ENCODE measurements at regions not wholly inside any gene's neighbourhood (a gene's known extent, or its start where the extent isn't known, plus 50 kb on each side); places are given as distances from the start of the nearest gene placed in this dataset.
"Not testable (repeated sequence)": the region's sequence is repeated elsewhere in the genome, so short reads cannot be mapped to it uniquely, and the experiment has no call there.

DNA sequence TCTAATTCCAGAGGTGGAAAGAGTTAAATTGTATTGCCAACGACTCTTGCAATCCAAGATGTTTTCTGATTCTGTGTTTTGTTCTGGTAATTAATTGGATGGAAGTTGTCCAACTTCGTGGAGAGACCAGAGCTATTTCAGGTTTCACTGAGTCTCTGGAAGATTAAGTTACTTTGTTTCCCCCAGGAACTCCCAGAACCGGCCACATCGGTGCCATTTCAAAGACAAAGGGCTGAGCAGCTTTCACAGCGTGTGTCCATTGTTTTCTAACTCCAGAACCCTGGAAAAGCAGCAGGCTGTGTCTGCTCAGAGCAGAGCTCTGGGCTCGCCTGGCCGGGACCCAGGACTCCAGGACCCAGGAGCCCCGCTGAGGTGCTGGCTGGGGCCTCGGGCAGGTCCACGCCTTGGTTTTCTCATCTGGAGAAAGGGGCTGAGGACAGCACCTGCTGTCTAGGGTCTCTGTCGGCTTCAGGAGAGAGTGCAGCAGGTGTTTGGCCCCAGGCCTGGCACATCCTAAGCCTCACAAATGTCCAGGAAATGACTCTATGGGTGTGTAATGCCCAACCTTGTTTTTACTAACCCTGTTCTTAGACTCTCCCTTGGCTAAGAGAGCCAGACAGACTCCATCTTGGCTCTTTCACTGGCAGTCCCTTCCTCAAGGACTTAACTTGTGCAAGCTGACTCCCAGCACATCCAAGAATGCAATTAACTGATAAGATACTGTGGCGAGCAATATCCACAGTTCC is 86.0 kb upstream of the SFSWAP start:
- DNase-seq, result not testable (repeated sequence)

DNA sequence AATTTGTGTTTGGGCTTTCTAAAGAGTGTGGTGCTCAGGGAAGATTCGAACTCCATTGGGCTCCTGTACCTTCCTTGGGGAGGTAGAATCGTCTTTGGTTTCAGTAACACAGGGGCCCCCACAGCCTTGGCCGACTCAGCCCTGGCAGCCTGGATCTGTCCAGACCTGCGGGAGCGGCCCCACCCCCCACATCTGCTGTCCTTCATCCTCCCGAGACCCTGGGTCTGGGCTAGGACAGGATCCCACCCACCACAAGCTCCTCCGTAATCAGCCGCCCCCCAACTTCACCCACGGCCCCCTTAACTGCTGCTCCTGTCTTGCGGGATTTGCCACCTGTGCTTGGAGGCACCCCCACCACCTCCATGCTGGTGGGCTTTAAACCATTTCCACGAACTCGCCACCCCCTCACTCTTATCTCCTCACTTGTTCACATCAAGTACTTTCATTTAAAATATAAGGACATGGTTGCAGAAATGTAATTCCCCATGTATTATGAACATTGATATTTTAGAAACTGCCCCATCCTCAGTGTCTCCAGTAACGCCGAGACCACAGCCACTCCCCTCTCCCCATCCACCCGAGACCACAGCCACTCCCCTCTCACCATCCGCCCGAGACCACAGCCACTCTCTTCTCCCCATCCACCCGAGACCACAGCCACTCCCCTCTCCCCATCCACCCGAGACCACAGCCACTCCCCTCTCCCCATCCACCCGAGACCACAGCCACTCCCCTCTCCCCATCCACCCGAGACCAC is 84.7 kb upstream of the SFSWAP start:
- not testable (repeated sequence) for DNase-seq

DNA sequence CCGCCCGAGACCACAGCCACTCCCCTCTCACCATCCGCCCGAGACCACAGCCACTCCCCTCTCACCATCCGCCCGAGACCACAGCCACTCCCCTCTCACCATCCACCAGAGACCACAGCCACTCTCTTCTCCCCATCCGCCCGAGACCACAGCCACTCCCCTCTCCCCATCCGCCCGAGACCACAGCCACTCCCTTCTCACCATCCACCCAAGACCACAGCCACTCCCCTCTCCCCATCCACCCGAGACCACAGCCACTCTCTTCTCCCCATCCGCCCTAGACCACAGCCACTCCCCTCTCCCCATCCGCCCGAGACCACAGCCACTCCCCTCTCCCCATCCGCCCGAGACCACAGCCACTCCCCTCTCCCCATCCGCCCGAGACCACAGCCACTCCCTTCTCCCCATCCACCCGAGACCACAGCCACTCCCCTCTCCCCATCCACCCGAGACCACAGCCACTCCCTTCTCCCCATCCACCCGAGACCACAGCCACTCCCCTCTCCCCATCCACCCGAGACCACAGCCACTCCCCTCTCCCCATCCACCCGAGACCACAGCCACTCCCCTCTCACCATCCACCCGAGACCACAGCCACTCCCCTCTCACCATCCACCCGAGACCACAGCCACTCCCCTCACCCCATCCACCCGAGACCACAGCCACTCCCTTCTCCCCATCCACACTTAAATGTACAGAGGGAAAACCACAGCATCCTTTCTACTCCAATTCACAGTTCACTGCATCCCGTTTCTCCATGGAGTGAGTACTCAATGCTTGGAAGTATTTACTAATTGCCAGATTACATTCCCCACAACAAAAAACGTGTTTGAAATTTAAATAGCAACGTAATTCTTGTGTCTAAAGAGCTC is 83.5 kb upstream of the SFSWAP start:
- DNase-seq, result not testable (repeated sequence)

DNA sequence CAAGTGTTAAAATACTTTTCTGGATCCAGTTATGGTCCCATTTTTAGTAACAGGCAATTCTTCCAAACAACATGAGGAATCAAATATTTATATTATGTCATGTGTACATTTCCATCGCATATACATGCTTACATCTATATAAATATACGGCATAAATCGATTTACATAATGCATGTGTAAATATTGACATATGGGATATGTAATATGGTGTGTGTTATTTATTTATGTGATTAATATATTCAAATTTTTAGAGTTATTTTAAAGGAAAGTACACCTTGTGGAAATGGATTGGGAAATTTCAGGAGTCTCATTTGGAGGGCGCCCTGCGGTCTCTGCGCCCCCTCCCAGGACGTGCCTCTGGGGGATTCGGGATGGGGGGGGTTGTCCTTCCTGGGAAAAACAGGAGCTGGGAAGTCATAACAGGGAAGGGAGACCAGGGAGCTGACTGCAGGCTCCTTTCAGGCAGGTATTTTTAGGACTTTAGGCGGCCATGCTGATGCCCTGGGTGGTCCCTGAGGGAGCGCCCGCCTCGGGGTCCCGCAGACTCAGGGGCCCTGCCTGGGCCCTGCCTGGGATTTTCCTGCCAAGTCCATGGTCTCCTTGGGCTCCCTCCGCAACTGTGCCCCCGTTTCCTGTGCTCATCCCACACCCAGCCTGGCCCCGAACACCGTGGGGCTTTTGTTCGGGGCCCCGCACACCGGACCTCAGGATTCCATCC is 82.7 kb upstream of the SFSWAP start:
- no peak for DNase-seq

DNA sequence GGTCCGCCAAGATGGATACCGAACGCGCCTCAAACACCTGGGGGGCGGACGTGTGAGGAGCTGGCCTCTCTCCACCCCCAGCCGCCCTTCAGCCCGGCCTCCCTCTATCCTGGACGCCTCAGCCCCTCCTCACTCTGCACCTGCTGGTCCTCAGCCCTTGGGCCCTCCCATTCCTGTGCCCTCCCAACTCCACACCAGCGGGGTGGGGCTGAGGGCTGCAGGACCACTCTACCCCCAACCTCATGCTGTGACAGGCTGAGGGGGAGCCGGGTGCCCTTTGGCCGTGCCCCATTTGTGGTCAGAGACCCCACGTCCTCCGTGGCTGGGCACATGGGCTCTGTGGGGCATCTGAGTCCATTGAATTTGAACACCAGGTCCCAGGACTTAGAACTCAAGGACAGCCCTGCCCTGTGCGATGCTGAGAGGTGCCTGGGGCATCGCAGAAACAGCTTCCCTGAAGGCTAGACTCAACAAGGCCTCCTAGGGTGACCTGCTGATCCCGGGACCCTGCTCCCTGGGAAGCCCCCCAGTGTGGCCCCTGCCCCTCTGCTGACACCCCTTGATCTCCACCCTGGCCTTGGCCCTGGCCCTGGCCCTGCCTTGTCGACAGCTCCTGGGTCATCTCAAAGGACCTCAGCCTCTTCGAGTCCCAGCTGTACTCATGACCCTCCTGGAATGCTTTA is 82.0 kb upstream of the SFSWAP start:
- DNase-seq, result no peak

DNA sequence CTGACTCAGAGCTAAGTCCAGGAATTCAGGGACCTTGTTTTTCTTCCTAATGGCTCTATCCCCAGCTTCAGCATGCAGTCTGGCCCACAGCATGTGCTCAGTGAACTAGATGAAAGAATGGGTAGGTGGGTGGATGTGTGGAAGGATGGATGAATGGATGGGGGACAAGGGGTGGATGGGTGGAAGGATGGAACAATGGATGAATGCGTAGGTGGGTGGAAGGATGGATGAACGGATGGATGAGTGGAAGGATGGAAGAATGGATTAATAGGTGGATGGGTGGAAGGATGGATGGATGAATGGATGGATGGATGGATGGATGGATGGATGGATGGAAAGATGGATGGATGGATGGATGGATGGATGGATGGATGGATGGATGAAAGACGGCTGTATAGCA is 79.7 kb upstream of the SFSWAP start:
- no peak for DNase-seq

DNA sequence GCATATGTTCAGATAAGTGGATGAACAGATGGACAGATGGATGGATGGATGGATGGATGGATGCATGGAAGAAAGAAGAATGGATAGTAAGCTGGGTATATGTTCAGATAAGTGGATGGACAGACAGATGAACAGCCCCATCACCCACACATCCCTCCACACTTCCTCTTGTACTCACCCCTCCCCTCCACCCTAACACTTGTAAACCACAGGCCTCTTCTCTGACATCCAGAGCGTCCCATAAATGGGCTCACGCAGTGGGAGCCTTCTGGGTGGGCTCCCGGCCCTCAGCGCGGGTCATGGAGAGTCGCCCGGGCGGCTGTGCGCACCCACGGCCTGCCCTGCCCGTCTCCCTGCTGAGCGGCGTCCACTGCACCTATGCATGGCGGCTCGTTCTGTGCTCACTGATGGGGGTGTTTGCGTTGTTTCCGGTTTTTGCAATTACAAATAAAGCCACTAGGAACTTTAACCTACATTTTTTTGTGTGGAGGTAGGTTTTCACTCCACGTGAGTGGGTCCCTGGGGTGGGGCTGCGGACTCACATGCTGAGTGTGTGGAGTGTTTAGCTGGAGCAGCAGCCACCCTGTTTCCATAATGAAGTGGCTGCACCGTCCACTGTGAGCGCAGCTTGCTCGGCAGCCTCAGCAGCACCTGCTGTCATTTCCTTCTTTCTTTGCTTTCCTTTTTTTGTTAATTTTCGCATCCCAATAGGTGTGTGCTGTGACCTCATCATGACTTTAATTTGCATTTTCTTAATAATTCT is 78.8 kb upstream of the SFSWAP start:
- DNase-seq, result not testable (repeated sequence)

DNA sequence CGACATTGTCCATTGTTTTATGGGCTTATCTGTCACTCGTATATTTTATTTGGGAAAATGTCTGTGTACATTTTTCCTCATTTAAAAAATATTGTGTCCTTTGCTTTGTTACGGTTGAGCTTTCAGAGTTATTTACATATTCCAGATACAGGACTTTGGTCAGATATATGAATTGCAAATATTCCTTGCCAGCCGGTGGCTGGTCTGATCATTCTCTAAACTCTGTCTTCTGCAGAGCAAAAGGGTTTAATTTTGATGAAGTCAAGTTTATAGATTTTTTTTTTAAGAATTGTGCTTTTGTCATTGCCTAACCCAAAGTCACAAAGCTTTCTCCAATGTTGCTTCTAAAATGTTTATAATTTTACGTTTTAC is 78.3 kb upstream of the SFSWAP start:
- DNase-seq, result not testable (repeated sequence)

DNA sequence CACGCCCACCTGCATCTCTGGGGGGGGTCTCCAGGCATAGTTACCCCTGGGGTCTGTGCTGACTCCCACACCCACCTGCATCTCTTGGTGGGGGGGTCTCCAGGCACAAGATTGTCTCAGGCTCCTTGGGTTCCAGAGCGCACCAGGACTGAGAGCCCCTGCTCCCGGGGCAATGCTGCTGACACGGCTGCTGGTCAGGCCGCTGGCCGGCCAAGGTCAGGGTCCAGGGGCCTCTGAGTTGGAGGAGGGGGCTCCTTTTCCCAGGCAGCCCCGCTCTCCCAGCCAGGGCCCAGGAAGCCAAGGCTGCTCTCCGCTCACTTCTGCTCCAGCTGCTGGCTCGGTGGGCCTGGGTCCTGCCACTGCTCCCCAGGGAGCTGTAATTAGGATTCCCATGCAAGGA is 77.3 kb upstream of the SFSWAP start:
- not testable (repeated sequence) for DNase-seq

DNA sequence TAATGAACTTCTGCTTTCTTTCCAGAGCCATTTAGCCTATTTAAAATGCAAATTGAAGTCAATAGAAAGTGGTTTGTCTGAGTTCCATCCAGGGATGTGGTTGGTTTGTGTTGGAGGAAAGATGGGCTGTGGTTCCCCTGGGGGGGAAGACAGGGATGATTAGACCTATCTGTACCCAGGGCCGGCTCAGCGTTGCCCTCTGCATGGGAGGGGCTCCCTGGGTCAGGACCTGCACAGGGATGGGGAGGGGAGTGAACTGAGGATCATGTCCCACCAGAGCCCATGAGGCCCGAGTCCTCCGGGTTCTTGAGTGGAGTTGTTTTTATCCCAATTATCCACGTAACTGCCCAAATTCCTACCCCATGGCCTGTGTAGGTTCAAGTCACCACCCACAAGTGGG is 76.9 kb upstream of the SFSWAP start:
- DNase-seq, result no peak

DNA sequence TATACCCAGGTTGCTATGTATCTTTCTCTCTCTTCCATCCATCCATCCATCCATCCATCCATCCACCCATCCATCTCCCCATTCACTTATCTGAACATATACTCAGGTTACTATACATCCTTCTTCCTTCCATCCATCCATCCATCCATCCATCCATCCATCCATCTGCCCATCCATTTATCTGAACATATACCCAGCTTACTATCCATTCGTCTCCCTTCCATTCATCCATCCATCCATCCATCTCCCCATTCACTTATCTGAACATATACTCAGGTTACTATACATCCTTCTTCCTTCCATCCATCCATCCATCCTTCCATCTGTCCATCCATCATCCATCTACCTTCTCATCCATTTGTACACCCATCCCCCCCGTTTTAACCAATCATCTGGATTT is 75.9 kb upstream of the SFSWAP start:
- not testable (repeated sequence) for DNase-seq

DNA sequence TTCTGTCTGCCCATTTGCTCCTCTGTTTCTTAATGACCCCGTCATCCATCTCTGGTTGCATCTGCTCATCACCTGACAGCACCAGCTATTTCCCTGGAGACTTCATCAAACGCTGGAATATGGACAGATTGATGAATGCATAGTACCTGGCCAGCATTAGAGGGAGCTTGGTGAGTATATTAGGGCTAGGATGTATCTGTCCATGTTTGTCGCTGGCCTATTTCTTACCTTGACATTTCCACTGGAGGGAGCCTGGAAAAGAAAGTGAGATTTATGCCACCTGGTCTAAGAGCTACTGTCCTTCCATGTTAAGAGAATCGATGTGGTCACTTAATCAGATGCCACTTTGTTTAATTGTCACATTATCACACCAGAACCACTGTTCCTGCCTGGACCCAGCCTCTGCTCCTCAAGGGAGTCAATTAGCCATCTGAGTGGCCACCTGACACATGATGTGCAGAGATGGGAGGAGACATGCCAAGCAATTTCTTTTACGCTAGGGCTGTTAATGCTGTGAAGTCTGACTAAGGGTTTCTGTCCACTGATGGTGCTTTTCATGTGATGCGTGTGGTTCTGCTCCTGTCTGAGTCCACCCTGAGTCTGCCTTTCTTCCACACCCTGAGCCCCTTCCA is 75.3 kb upstream of the SFSWAP start:
- DNase-seq, result no peak

DNA sequence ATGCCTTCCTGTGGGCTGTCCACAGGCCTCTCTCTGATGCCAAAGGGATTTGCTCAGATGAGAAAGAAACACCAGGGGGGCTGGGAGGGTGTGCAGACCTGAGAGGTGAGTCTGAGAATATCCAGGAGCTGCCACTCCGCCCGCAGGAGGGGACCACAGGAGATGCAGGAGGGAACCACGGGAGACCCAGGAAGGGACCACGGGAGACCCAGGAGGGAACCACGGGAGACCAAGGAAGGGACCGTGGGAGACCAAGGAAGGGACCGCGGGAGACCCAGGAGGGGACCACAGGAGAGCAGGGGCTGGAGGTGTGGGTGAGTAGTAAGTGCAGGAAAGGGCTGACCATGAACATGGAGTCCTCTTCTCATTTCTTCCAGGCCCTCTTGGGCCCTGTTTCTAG is 74.6 kb upstream of the SFSWAP start:
- no peak for DNase-seq

DNA sequence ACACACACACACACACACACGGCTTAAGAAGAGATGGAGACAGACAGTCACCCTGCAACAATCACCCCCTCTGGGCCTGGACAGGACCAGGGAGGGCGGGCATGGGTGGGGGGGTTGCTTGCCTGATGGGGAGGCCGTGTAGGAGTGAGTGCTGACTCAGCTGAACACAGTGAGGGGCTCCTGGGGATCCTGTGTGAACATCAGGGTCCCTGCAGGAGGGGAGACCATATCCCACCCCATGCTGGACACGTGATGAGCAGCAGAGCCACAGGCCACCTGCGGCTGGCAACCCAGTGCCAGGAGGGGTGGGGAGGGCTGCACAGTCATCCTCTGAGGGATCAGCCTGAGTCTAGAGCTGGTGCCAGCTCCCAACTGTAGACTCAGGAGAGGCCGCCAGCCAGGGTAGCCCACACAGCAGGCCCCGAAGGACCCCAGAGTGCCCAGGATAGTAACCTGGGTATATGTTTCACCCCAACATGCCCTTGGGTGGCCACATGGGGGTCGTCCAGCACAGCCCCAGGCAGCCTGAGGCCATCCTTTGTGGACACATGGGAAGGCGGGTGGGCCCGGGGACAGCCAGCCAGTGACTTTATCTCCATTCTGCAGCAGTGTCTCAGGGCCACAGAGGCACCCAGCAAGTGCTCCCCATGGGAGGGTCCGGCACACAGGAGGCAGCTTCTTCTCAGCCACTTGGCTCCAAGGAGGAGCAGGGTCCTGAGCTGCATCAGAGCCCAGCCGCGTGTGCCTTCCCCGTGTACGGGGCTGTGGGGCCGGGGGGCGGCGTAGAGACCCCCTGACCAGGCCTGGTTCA is 73.7 kb upstream of the SFSWAP start:
- DNase-seq, result no peak

DNA sequence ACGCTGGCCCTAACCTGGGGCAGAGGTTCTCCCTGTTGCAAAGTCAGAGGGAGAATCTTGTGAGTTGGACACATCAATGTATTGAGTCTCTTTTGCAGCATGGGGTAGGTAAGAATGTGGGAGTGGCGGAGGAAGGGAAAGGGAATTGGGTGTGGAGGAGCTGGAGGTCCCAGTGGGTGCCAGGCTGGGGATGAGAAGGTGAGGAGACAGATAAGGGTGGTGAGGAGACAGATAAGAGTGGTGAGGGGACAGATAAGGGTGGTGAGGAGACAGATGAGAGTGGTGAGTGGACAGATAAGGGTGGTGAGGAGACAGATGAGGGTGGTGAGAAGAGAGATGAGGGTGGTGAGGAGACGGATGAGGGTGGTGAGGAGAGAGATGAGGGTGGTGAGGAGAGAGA is 72.9 kb upstream of the SFSWAP start:
- DNase-seq, result no peak

DNA sequence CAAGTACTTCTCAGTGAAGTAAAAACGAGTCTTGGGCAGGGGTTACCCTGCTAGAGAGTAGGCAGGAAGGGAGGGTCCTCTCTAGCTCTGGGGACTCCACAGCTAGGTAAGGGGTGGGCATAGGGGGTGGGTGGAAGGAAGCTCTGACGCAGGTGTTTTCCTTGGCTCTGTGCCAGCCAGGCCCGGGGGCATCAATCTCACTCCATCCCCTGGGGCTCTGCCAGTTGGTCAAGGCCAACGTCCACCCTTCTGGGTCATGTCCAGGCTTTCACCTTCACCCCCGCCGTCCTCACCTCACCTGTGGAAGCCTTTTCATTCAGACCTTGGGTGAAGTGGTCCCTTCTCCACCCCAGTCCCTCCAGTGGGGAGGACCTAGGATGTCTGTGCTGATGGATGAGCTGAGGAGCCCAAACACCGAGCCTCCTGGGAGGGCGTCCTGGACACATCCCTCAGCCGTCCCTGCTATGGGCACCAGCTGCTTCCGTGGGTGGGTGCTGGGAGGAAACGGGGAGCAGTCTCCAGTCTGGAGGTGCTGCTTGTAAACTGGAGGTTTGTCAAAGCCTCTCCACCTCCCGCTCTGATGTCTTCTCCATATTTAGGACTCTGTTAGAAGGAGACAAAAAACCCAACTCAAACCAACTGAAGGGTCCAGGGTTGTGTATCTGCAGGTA is 71.5 kb upstream of the SFSWAP start:
- no peak for DNase-seq

DNA sequence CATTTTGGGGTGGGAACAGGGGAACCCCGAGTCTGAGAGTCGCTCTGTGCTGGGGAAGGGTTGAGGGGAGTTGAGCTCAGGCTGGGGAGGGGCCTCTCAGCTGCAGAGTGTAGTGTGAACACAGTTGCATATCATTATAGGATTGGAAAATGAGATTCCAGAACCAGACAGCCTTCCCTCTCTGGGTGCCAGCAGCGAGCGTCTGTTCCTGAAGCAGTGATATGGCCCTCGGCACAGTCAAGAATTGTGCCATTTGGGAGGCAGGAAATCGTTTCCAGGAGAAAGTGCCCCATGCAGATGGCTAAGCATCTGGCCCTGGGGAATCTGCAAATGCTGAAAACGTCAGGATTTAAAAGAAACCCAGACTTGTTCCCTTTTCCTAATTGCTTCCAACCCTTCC is 70.4 kb upstream of the SFSWAP start:
- no peak for DNase-seq

DNA sequence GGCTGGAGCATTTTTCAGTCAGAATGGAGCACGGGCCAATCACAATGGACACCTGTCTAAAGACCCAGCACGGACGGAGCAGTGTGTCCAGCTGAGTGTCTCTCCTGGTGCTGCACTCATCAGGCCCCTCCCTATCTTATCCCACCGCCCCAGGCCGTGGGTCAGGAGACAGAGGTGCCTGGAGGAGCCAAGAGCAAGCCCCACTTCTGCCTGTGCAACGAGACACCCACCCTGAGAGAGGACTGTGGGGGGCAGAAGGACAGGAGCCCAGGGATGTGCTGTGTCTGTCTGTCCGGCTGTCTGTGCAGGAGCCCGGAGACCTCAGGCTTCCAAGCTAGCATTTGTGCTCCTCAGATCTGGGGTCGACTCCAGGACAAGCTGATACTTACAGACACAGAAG is 69.6 kb upstream of the SFSWAP start:
- DNase-seq, result no peak

DNA sequence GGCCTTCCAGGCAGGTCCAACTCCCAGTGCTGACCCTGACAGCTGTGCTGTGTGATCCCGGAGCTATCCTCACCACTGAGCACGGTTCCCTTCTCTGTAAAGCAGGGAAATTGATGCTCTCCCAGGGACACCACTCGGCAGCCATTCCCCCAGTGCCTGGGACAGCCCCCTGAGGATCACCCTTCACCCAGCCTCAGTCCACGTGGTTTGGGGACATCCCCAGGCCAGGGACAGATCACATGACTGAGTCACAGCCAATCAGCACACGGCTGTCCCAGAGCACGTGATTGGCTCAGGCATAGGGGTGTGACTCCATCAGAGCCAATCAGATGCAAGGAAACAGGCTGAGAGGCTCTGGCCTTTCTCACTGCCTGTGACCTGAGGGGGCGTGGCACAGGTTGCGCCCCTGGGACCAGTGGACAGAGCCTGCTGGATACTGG is 68.8 kb upstream of the SFSWAP start:
- peak; percentile 3 for DNase-seq
